B cell (primary cell): ENCODE measurements at regions not wholly inside any gene's neighbourhood (a gene's known extent, or its start where the extent isn't known, plus 50 kb on each side); places are given as distances from the start of the nearest gene placed in this dataset.

Experiments
- EZH2 ChIP-seq: IDR thresholded peaks from 2 replicates; pipeline ENCODE4 v1.6.1; 2012; ENCODE audit warnings: borderline replicate concordance, low read depth, mild to moderate bottlenecking, moderate library complexity, low read length; ENCODE audit not compliant: insufficient read depth, poor library complexity, severe bottlenecking
- TF ChIP-seq, protein P1 (sequence below): fragments of 200-600 bp; IDR thresholded peaks from one replicate; pipeline ENCODE4 v1.8.0; 2022; ENCODE audit warnings: antibody characterized with exemption, mild to moderate bottlenecking

DNA sequence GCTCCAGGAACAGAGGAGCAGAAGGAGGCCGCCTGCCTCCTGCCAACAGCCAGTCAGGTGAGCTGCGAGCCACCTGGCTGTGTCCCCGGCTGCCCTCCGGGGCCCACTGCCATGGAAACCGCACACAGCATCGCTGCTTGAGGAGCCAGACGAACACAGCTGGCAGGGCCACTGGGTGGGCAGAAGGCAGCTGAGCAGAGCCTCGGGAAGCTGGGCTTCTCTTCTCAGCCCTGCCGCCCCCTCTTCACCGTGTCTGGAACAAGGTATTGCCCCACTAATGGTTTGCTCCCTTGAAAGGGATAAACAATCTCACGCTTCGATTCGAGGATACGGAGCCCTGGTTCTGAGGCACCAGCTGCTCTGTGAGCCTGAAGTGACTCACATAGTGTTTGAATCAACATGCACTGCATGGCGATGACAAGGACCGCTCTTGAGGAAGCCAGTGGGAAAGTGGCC lies 63.7 kb upstream of the RUFY1 start:
- TF ChIP-seq, protein P1, sequence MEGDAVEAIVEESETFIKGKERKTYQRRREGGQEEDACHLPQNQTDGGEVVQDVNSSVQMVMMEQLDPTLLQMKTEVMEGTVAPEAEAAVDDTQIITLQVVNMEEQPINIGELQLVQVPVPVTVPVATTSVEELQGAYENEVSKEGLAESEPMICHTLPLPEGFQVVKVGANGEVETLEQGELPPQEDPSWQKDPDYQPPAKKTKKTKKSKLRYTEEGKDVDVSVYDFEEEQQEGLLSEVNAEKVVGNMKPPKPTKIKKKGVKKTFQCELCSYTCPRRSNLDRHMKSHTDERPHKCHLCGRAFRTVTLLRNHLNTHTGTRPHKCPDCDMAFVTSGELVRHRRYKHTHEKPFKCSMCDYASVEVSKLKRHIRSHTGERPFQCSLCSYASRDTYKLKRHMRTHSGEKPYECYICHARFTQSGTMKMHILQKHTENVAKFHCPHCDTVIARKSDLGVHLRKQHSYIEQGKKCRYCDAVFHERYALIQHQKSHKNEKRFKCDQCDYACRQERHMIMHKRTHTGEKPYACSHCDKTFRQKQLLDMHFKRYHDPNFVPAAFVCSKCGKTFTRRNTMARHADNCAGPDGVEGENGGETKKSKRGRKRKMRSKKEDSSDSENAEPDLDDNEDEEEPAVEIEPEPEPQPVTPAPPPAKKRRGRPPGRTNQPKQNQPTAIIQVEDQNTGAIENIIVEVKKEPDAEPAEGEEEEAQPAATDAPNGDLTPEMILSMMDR, result no peak
- no peak for TF ChIP-seq EZH2
